ENCODE measurements at regions not wholly inside any gene's neighbourhood (a gene's known extent, or its start where the extent isn't known, plus 50 kb on each side); places are given as distances from the start of the nearest gene placed in this dataset.

GRCh38 chr2:7902251-7902765, 779.5 kb upstream of the ID2 start:
- peaks cover 12 to 21% of the 10 kb centered on the region in 2 donors for H3K27me3 Mint-ChIP-seq
- H3K9me3 Mint-ChIP-seq = no peaks in the 10 kb centered on the region
- DNase-seq = no peak
- no peak overlapping the region for H3K27ac Mint-ChIP-seq
- no peaks in the 10 kb centered on the region for H3K36me3 Mint-ChIP-seq (ENCODE audit: insufficient read depth)
- H3K4me3 Mint-ChIP-seq = no peak overlapping the region
- peaks cover 0 to 2% of the 10 kb centered on the region in 2 donors for H3K4me1 Mint-ChIP-seq (ENCODE audit: low read depth in 2 of 2)
- no peak for ATAC-seq (replicated peaks)

GRCh38 chr2:7904319-7904718, 777.5 kb upstream of the ID2 start:
- H3K9me3 Mint-ChIP-seq = no peaks in the 10 kb centered on the region
- H3K4me1 Mint-ChIP-seq (ENCODE audit: low read depth in 2 of 2) = peaks cover 0 to 2% of the 10 kb centered on the region in 2 donors
- no peak for ATAC-seq (replicated peaks)
- no peak overlapping the region for H3K4me3 Mint-ChIP-seq
- no peak overlapping the region for H3K27ac Mint-ChIP-seq
- no peak for DNase-seq
- H3K36me3 Mint-ChIP-seq (ENCODE audit: insufficient read depth) = no peaks in the 10 kb centered on the region
- H3K27me3 Mint-ChIP-seq = peaks cover 12 to 21% of the 10 kb centered on the region in 2 donors

- Mint-ChIP-seq H3K27me3 (peaks cover 12 to 21% of the 10 kb centered on the region in 2 donors), H3K4me3 (no peak overlapping the region), H3K36me3 (ENCODE audit: insufficient read depth) (no peaks in the 10 kb centered on the region), H3K9me3 (no peaks in the 10 kb centered on the region), H3K4me1 (ENCODE audit: low read depth in 2 of 2) (peaks cover 0 to 2% of the 10 kb centered on the region in 2 donors), H3K27ac (no peak overlapping the region)
- DNase-seq = no peak
- no peak for ATAC-seq (replicated peaks)
Observed at GRCh38 chr2:7905756-7906155, 776.1 kb upstream of the ID2 start.

- DNase-seq (no peak), ATAC-seq (replicated peaks) (no peak)
- peaks cover 12 to 21% of the 10 kb centered on the region in 2 donors for H3K27me3 Mint-ChIP-seq
- peaks cover 0 to 2% of the 10 kb centered on the region in 2 donors for H3K4me1 Mint-ChIP-seq (ENCODE audit: low read depth in 2 of 2)
- no peaks in the 10 kb centered on the region for H3K36me3 Mint-ChIP-seq (ENCODE audit: insufficient read depth)
- H3K9me3 Mint-ChIP-seq = no peaks in the 10 kb centered on the region
- no peak overlapping the region for H3K4me3 Mint-ChIP-seq
- H3K27ac Mint-ChIP-seq = no peak overlapping the region
Observed at GRCh38 chr2:7906431-7906830, 775.4 kb upstream of the ID2 start.

- H3K4me3 Mint-ChIP-seq = no peak overlapping the region
- no peak for DNase-seq
- H3K36me3 Mint-ChIP-seq (ENCODE audit: insufficient read depth) = no peaks in the 10 kb centered on the region
- H3K27me3 Mint-ChIP-seq = peaks cover 12 to 21% of the 10 kb centered on the region in 2 donors
- no peaks in the 10 kb centered on the region for H3K9me3 Mint-ChIP-seq
- no peak overlapping the region for H3K27ac Mint-ChIP-seq
- ATAC-seq (replicated peaks) = no peak
- H3K4me1 Mint-ChIP-seq (ENCODE audit: low read depth in 2 of 2) = peaks cover 0 to 2% of the 10 kb centered on the region in 2 donors
Observed at GRCh38 chr2:7907041-7907440, 774.8 kb upstream of the ID2 start.

GRCh38 chr2:7910752-7911151, 771.1 kb upstream of the ID2 start:
- Mint-ChIP-seq H3K4me1 (ENCODE audit: low read depth in 2 of 2) (no peaks in the 10 kb centered on the region), H3K9me3 (no peaks in the 10 kb centered on the region), H3K4me3 (no peak overlapping the region), H3K36me3 (ENCODE audit: insufficient read depth) (no peaks in the 10 kb centered on the region), H3K27ac (no peak overlapping the region), H3K27me3 (no peaks in the 10 kb centered on the region)
- ATAC-seq (replicated peaks) (no peak), DNase-seq (no peak)

- no peaks in the 10 kb centered on the region for H3K4me1 Mint-ChIP-seq (ENCODE audit: low read depth in 2 of 2)
- DNase-seq (no peak), ATAC-seq (replicated peaks) (no peak)
- no peaks in the 10 kb centered on the region for H3K9me3 Mint-ChIP-seq
- H3K4me3 Mint-ChIP-seq = no peak overlapping the region
- H3K36me3 Mint-ChIP-seq (ENCODE audit: insufficient read depth) = no peaks in the 10 kb centered on the region
- no peaks in the 10 kb centered on the region for H3K27me3 Mint-ChIP-seq
- H3K27ac Mint-ChIP-seq = peak overlapping the region in 1 of 2 donors; percentile 29
Observed at GRCh38 chr2:7911196-7911595, 770.7 kb upstream of the ID2 start.

GRCh38 chr2:7913974-7914373, 767.9 kb upstream of the ID2 start:
- Mint-ChIP-seq H3K36me3 (ENCODE audit: insufficient read depth) (no peaks in the 10 kb centered on the region), H3K9me3 (no peaks in the 10 kb centered on the region)
- no peak for ATAC-seq (replicated peaks)

GRCh38 chr2:7915302-7916091, 766.4 kb upstream of the ID2 start:
- Mint-ChIP-seq H3K4me1 (ENCODE audit: low read depth in 2 of 2) (peaks cover 0 to 4% of the 10 kb centered on the region in 2 donors), H3K9me3 (peaks cover 0 to 5% of the 10 kb centered on the region in 2 donors), H3K27me3 (no peaks in the 10 kb centered on the region), H3K4me3 (no peak overlapping the region), H3K36me3 (ENCODE audit: insufficient read depth) (no peaks in the 10 kb centered on the region), H3K27ac (no peak overlapping the region)
- DNase-seq (no peak), ATAC-seq (replicated peaks) (no peak)

More at GRCh38 chr2:7913974-7914373, 767.9 kb upstream of the ID2 start:
- H3K4me3 Mint-ChIP-seq = no peak overlapping the region
- no peak overlapping the region for H3K27ac Mint-ChIP-seq
- no peaks in the 10 kb centered on the region for H3K4me1 Mint-ChIP-seq (ENCODE audit: low read depth in 2 of 2)
- H3K27me3 Mint-ChIP-seq = no peaks in the 10 kb centered on the region
- DNase-seq = no peak

- H3K9me3 Mint-ChIP-seq = peaks cover 0 to 5% of the 10 kb centered on the region in 2 donors
- no peaks in the 10 kb centered on the region for H3K27me3 Mint-ChIP-seq
- no peaks in the 10 kb centered on the region for H3K36me3 Mint-ChIP-seq (ENCODE audit: insufficient read depth)
- DNase-seq (no peak), ATAC-seq (replicated peaks) (no peak)
- H3K4me3 Mint-ChIP-seq = no peak overlapping the region
- H3K27ac Mint-ChIP-seq = peak overlapping the region in 1 of 2 donors; percentile 60
- peaks cover 0 to 4% of the 10 kb centered on the region in 2 donors for H3K4me1 Mint-ChIP-seq (ENCODE audit: low read depth in 2 of 2)
Observed at GRCh38 chr2:7916670-7917069, 765.2 kb upstream of the ID2 start.

GRCh38 chr2:7919510-7919909, 762.3 kb upstream of the ID2 start:
- H3K9me3 Mint-ChIP-seq = peaks cover 1 to 5% of the 10 kb centered on the region in 2 donors
- no peaks in the 10 kb centered on the region for H3K36me3 Mint-ChIP-seq (ENCODE audit: insufficient read depth)
- DNase-seq (no peak), ATAC-seq (replicated peaks) (no peak)
- peaks cover 0 to 4% of the 10 kb centered on the region in 2 donors for H3K4me1 Mint-ChIP-seq (ENCODE audit: low read depth in 2 of 2)
- no peaks in the 10 kb centered on the region for H3K27me3 Mint-ChIP-seq
- no peak overlapping the region for H3K4me3 Mint-ChIP-seq
- peak overlapping the region in 1 of 2 donors; percentile 55 for H3K27ac Mint-ChIP-seq

- no peaks in the 10 kb centered on the region for H3K36me3 Mint-ChIP-seq (ENCODE audit: insufficient read depth)
- H3K4me1 Mint-ChIP-seq (ENCODE audit: low read depth in 2 of 2) = peaks cover 0 to 4% of the 10 kb centered on the region in 2 donors
- DNase-seq (no peak), ATAC-seq (replicated peaks) (no peak)
- peak overlapping the region; percentile 35 to 61 for H3K27ac Mint-ChIP-seq
- no peak overlapping the region for H3K4me3 Mint-ChIP-seq
- H3K27me3 Mint-ChIP-seq = no peaks in the 10 kb centered on the region
- peaks cover 1 to 5% of the 10 kb centered on the region in 2 donors for H3K9me3 Mint-ChIP-seq
Observed at GRCh38 chr2:7924023-7924762, 757.7 kb upstream of the ID2 start.

GRCh38 chr2:7925506-7925905, 756.4 kb upstream of the ID2 start:
- H3K4me1 Mint-ChIP-seq (ENCODE audit: low read depth in 2 of 2) = no peaks in the 10 kb centered on the region
- ATAC-seq (replicated peaks) = no peak
- no peak overlapping the region for H3K4me3 Mint-ChIP-seq
- no peak overlapping the region for H3K27ac Mint-ChIP-seq
- no peak for DNase-seq
- peaks cover 0 to under 1% of the 10 kb centered on the region in 2 donors for H3K27me3 Mint-ChIP-seq
- H3K9me3 Mint-ChIP-seq = peaks cover 0 to 1% of the 10 kb centered on the region in 2 donors
- no peaks in the 10 kb centered on the region for H3K36me3 Mint-ChIP-seq (ENCODE audit: insufficient read depth)
